22Rv1 (cell line): ENCODE measurements at regions not wholly inside any gene's neighbourhood (a gene's known extent, or its start where the extent isn't known, plus 50 kb on each side); places are given as distances from the start of the nearest gene placed in this dataset.
"Not testable (repeated sequence)": the region's sequence is repeated elsewhere in the genome, so short reads cannot be mapped to it uniquely, and the experiment has no call there.

Experiments
- H3K27ac ChIP-seq: fragments of 450-650 bp; 2 replicates; pipeline ENCODE4 v1.5.1; 2017
- CTCF ChIP-seq: fragments of 450-650 bp; IDR thresholded peaks from 2 replicates; pipeline ENCODE4 v1.5.1; 2017; ENCODE audit warnings: mild to moderate bottlenecking
- ZFX ChIP-seq: fragments of 450-650 bp; IDR thresholded peaks from 2 replicates; pipeline ENCODE4 v1.6.1; 2017; ENCODE audit warnings: antibody characterized with exemption, borderline replicate concordance

DNA sequence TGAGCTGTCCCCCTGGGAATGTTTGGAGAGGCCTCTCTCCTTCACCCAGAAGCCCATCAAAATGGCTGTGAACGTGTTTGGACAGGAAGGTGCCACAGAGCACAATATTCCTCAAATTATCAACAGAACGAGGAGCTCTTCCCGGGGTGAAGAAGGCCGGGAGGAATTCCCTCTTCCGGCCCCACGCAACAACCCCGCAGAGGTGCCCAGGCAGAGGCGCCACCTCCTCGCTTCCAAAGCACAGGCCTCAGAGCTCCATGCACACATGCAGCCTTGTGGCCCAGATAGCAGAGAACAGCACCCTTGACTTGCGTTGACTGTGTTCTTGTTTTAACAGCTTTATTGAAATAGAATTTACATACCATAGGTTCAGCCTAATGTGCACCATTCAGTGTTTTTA is 152.5 kb upstream of the SALL3 start:
- no peak for TF ChIP-seq ZFX
- TF ChIP-seq CTCF, result no peak
- no peak overlapping the region for H3K27ac ChIP-seq

- H3K27ac ChIP-seq, result no peak overlapping the region
- TF ChIP-seq CTCF, result no peak
- TF ChIP-seq ZFX, result no peak
Observed at GRCh38 chr18:78828131-78828530, 151.5 kb upstream of the SALL3 start.

DNA sequence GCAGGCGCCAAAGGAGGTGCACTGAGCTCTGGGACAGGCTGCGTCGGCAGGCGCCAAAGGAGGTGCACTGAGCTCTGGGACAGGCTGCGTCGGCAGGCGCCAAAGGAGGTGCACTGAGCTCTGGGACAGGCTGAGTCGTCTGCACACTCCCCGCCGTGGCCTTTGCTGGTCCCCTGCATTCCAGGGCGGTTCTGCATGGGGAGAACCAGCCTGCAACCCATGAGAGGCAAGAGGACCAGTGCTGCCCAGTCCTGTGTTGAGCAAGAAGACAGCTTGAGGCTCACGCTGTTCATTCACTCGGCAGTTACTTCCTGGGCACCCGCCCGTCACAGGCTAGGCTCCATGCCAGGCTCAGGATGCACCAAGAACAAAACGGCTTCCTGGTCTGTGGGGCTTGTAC is 150.6 kb upstream of the SALL3 start:
- H3K27ac ChIP-seq, result not testable (repeated sequence)

GRCh38 chr18:78830161-78830560 is 149.5 kb upstream of the SALL3 start:
- no peak overlapping the region for H3K27ac ChIP-seq
- TF ChIP-seq CTCF, result no peak
- TF ChIP-seq ZFX, result no peak

DNA sequence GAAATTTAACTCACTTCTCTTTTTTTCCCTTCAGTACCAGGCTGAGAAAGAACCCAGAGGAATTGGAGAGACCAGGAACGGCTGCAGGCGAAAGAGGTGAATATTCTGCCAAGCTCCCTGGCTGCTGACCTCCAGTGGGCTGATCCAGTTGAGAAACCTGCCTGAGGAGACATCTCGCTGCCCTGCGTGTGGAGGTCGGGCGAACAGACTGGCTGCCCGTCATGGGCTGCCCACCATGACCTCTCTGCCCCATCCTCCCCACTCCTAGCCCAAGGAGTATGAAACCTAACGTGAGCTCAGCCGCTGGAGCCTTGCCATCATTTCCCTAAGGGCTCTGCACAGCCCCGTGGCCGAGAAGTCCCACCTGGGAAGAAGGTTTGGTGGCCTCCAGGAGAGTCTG is 148.8 kb upstream of the SALL3 start:
- TF ChIP-seq ZFX, result no peak
- no peak for TF ChIP-seq CTCF
- no peak overlapping the region for H3K27ac ChIP-seq

- H3K27ac ChIP-seq, result no peak overlapping the region
- TF ChIP-seq CTCF, result no peak
- no peak for TF ChIP-seq ZFX
Observed at GRCh38 chr18:78831603-78832002, 148.0 kb upstream of the SALL3 start.

GRCh38 chr18:78833833-78834232 is 145.8 kb upstream of the SALL3 start:
- TF ChIP-seq ZFX (no peak), CTCF (no peak)
- no peak overlapping the region for H3K27ac ChIP-seq

DNA sequence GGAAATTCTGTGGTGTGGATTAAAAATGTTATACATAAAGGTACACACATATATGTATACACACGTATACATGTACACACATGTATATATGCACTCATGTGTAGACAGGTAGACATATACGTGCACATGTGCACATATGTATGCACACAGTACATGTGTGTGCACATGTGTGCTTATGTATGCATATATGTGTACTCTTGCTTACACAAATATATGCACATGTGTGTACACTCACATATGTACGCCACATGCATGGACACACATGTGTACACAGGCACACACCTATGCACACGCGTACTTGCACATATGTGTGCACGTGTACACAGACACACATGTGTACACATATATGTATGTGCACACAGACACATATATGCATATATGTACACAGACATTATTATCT is 142.8 kb upstream of the SALL3 start:
- TF ChIP-seq CTCF, result no peak
- TF ChIP-seq ZFX, result no peak
- no peak overlapping the region for H3K27ac ChIP-seq
